Mucosa of descending colon (tissue), 3 donors: ENCODE measurements at regions not wholly inside any gene's neighbourhood (a gene's known extent, or its start where the extent isn't known, plus 50 kb on each side); places are given as distances from the start of the nearest gene placed in this dataset.

Experiments used
- ATAC-seq: fragments of 200-7000 bp; cut with Tn5 transposase; one replicate; pipeline ENCODE4 v1.9.1; 2020; ENCODE audit warnings: mild to moderate bottlenecking, moderate library complexity
- DNase-seq, 3 donors: peaks; one replicate each; pipeline ENCODE4 v3.0.0-alpha.2; 2020
- H3K36me3 ChIP-seq: fragments of 200-600 bp; one replicate; pipeline ENCODE4 v1.8.0; 2021; ENCODE audit warnings: low read depth, mild to moderate bottlenecking
- H3K4me1 ChIP-seq: fragments of 200-600 bp; one replicate; pipeline ENCODE4 v1.8.0; 2021; ENCODE audit warnings: low read depth, mild to moderate bottlenecking
- H3K4me3 ChIP-seq: fragments of 200-600 bp; one replicate; pipeline ENCODE4 v1.8.0; 2021; ENCODE audit warnings: mild to moderate bottlenecking
- H3K9me3 ChIP-seq: fragments of 200-600 bp; one replicate; pipeline ENCODE4 v1.8.0; 2021; ENCODE audit warnings: mild to moderate bottlenecking
- intact Hi-C, 2 donors: fragments of 100-400 bp; cut with DNase I in 1 of 2; cut with micrococcal nuclease in 1 of 2; formaldehyde crosslinking; loops; one replicate each; pipeline versions ENCODE4 v1.11.0 to v1.11.1; 2022; cut with DNase I, micrococcal nuclease
- TF ChIP-seq, protein P1 (sequence below): fragments of 200-600 bp; IDR thresholded peaks from one replicate; pipeline ENCODE4 v1.8.0; 2022; ENCODE audit warnings: antibody characterized with exemption, mild to moderate bottlenecking
- donor health status: DM: no; HTN: no; CAD: no; lungs with moderate emphysema.
- donor health status: DM: no; HTN: no; CAD: no.
- donor health status: DM: no; HTN: yes; CAD: no.

DNA sequence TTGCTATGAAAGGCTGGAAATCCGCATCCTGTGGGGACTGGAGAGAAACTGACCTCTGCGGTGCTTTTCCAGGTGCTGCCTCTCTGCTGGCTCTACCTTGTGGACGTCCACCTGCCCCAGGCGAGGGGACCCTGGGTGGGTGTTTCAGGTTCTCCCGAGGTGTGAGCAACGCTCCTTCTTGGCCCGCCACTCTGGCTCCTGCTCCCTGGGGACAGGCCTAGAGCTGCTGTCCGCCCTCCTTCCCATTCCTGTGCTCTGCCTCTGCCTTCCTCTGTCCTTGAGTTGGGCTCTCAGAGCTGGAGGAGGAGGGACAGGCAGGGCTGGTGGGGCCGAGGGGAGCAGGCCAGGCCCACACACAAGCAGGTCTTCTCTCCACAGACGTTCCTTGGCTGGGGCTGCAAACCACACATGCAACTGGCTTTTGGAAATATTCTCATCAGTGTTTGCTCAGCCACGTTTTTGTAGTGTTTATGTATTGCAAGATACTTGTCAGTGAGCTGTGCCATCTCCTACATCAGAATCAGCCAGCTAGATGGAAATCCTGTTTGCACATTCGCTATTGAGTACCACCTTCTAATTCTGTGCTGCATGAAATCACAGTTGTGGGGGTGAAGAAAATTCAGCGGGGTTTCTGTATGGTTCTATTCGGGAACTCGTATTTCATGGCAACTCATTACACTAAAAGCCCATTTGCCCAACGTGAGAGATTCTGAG, 1115.0 kb downstream of the BRD1 start:
- DNase-seq (no peak), ATAC-seq (no peak)
- H3K9me3 ChIP-seq, result no peaks in the 10 kb centered on the region
- intact Hi-C loops, result no loop called here
- no peak overlapping the region for H3K4me3 ChIP-seq
- H3K4me1 ChIP-seq, result no peaks in the 10 kb centered on the region
- no peaks in the 10 kb centered on the region for H3K36me3 ChIP-seq
- TF ChIP-seq, protein P1, sequence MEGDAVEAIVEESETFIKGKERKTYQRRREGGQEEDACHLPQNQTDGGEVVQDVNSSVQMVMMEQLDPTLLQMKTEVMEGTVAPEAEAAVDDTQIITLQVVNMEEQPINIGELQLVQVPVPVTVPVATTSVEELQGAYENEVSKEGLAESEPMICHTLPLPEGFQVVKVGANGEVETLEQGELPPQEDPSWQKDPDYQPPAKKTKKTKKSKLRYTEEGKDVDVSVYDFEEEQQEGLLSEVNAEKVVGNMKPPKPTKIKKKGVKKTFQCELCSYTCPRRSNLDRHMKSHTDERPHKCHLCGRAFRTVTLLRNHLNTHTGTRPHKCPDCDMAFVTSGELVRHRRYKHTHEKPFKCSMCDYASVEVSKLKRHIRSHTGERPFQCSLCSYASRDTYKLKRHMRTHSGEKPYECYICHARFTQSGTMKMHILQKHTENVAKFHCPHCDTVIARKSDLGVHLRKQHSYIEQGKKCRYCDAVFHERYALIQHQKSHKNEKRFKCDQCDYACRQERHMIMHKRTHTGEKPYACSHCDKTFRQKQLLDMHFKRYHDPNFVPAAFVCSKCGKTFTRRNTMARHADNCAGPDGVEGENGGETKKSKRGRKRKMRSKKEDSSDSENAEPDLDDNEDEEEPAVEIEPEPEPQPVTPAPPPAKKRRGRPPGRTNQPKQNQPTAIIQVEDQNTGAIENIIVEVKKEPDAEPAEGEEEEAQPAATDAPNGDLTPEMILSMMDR, result no peak

GRCh38 chr22:48711669-48712068, 1116.0 kb downstream of the BRD1 start:
- ATAC-seq (no peak), DNase-seq (peak in 1 of 3 donors; percentile 25)
- intact Hi-C loops, result no loop called here
- no peak overlapping the region for H3K4me3 ChIP-seq
- TF ChIP-seq, protein P1, result no peak
- H3K9me3 ChIP-seq, result no peaks in the 10 kb centered on the region
- no peaks in the 10 kb centered on the region for H3K36me3 ChIP-seq
- H3K4me1 ChIP-seq, result no peaks in the 10 kb centered on the region

DNA sequence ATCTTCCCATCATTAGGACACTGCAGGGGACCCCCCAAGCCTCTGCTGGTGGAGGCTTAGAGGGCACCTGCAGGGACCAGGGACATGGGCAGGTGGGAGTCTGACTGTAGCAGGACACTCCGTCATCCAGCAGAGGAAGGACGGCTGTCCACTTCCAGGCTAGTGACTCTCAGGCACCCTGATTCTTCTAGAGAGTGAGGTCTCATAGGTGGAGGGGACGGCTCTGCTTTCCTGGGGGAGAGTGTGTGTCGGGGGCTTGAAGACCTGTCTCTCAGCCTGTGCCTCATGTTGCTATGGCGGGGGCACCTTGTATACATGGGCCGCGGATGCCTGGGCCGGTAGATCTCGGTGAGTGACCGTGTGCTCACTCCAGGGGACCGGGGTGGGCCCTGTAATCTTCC, 1116.6 kb downstream of the BRD1 start:
- H3K36me3 ChIP-seq, result no peaks in the 10 kb centered on the region
- no peak overlapping the region for H3K4me3 ChIP-seq
- no peak for ATAC-seq
- TF ChIP-seq, protein P1, result no peak
- H3K4me1 ChIP-seq, result no peaks in the 10 kb centered on the region
- H3K9me3 ChIP-seq, result no peaks in the 10 kb centered on the region
- intact Hi-C loops, result no loop called here
- DNase-seq, result no peak

DNA sequence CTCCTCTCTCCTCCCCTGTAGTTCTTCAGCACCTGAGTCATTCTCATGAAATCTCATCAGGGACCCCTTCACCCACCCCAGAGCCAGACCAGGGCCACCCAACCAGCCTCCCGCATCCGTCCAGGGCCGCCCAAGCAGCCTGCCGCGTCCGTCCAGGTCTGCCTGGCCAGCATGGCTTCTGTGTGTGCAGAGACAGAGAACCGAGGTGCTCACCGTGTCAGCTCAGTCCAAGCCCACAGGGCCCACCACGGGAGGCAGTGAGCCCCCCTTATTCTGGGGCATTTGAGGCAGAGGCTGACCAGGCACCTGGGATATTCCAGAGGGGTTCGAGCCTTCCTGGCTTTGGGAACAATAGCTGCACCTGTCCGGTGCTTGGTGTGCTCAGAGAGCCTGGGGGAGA, 1117.3 kb downstream of the BRD1 start:
- ATAC-seq (no peak), DNase-seq (peak in 1 of 3 donors; percentile 40)
- Histone ChIP-seq H3K4me1 (no peaks in the 10 kb centered on the region), H3K4me3 (no peak overlapping the region), H3K9me3 (no peaks in the 10 kb centered on the region), H3K36me3 (no peaks in the 10 kb centered on the region)
- intact Hi-C loops, result no loop called here
- TF ChIP-seq, protein P1, result no peak

DNA sequence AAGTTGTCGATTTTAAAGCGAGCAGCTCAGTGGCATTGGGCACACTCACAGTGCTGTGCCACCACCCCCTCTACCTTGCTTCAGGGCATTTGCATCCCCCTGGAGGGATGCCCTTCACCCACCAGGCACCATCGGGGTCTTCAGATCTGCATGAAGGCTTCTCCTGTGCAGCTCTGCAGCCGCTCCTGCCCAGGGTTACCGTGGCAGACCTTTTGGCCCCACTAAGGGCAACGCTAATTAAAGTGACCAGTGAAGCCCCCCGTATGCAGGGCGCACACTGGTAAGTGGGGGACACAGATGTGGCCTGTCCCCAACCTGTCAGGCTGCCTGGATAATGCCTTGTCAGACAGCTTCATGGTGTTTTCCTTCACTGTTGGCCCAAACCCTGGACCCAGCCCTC, 1117.7 kb downstream of the BRD1 start:
- H3K4me1 ChIP-seq, result no peaks in the 10 kb centered on the region
- no peaks in the 10 kb centered on the region for H3K36me3 ChIP-seq
- intact Hi-C loops, result no loop called here
- H3K9me3 ChIP-seq, result no peaks in the 10 kb centered on the region
- ATAC-seq, result no peak
- DNase-seq, result no peak
- TF ChIP-seq, protein P1, result no peak
- no peak overlapping the region for H3K4me3 ChIP-seq

- ATAC-seq, result no peak
- Histone ChIP-seq H3K36me3 (no peaks in the 10 kb centered on the region), H3K9me3 (no peaks in the 10 kb centered on the region), H3K4me1 (no peaks in the 10 kb centered on the region), H3K4me3 (no peak overlapping the region)
- TF ChIP-seq, protein P1, result no peak
- peak in 1 of 3 donors; percentile 33 for DNase-seq
- intact Hi-C loops, result no loop called here
These were observed 1118.2 kb downstream of the BRD1 start for GRCh38 chr22:48709453-48709852.
